ENCODE measurements at regions not wholly inside any gene's neighbourhood (a gene's known extent, or its start where the extent isn't known, plus 50 kb on each side); places are given as distances from the start of the nearest gene placed in this dataset.

GRCh38 chr4:180994722-180995121, 1248.5 kb upstream of the TENM3 start:
- TF ChIP-seq POLR2A (IDR thresholded peaks at IDR 0.05) = no peak
- TF ChIP-seq, protein P1, sequence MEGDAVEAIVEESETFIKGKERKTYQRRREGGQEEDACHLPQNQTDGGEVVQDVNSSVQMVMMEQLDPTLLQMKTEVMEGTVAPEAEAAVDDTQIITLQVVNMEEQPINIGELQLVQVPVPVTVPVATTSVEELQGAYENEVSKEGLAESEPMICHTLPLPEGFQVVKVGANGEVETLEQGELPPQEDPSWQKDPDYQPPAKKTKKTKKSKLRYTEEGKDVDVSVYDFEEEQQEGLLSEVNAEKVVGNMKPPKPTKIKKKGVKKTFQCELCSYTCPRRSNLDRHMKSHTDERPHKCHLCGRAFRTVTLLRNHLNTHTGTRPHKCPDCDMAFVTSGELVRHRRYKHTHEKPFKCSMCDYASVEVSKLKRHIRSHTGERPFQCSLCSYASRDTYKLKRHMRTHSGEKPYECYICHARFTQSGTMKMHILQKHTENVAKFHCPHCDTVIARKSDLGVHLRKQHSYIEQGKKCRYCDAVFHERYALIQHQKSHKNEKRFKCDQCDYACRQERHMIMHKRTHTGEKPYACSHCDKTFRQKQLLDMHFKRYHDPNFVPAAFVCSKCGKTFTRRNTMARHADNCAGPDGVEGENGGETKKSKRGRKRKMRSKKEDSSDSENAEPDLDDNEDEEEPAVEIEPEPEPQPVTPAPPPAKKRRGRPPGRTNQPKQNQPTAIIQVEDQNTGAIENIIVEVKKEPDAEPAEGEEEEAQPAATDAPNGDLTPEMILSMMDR (IDR thresholded peaks at IDR 0.05) = no peak
